ENCODE measurements at regions not wholly inside any gene's neighbourhood (a gene's known extent, or its start where the extent isn't known, plus 50 kb on each side); places are given as distances from the start of the nearest gene placed in this dataset.

GRCh38 chr16:54207837-54208236, 78.8 kb downstream of the IRX3 start:
- TF ChIP-seq POLR2A (IDR thresholded peaks at IDR 0.05) (no peak), CTCF (IDR thresholded peaks at IDR 0.05) (no peak), EP300 (IDR thresholded peaks at IDR 0.05) (no peak)

All from tibial nerve (tissue), 4 donors.